SH-SY5Y (cell line): ENCODE measurements at regions not wholly inside any gene's neighbourhood (a gene's known extent, or its start where the extent isn't known, plus 50 kb on each side); places are given as distances from the start of the nearest gene placed in this dataset.

Experiments
- GATA2 ChIP-seq: IDR thresholded peaks from 2 replicates; pipeline ENCODE4 v1.6.1; 2011; ENCODE audit warnings: mild to moderate bottlenecking, low read depth, low read length
- GATA3 ChIP-seq: IDR thresholded peaks from 2 replicates; pipeline ENCODE4 v1.6.1; 2011; ENCODE audit warnings: low read depth, mild to moderate bottlenecking, low read length, moderate library complexity

DNA sequence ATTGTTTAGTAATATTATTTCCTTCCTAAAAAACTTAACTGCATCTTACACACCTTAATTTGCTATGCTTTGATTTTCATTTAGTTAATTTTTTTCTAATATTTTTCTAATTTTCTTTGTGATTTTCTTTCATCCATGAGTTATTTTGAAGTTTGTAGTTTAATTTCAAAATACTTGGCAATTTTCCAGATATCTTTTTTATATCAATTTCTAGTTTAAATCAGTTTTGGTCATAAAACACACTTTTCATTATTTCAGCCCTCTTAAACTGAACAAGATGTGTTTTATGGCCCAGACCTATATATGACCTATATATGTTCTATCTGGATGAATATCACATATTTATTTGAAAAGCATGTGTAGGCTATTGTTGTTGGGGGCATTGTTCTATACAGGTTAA is 759.9 kb upstream of the SGO1 start:
- no peak for TF ChIP-seq GATA2
- no peak for TF ChIP-seq GATA3

DNA sequence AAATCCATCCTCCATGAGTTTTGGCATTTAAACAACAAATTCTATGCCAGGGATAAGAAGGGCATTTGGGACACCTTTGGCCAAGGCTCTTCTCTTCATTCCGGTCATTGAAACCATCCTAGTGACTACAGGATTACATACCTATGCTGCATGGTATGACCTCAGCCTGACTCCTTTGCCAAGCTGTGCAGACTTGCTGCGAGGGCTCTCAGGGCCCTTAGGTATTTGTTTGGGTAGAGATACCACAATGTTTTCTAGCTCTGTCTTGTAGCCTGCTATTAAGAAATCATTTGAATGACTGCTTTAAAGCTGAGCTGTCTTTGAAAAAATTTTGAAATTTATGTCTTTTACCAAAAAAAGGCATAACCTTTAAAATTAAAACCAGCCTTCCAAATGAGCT is 749.8 kb upstream of the SGO1 start:
- TF ChIP-seq GATA3 (no peak), GATA2 (no peak)

DNA sequence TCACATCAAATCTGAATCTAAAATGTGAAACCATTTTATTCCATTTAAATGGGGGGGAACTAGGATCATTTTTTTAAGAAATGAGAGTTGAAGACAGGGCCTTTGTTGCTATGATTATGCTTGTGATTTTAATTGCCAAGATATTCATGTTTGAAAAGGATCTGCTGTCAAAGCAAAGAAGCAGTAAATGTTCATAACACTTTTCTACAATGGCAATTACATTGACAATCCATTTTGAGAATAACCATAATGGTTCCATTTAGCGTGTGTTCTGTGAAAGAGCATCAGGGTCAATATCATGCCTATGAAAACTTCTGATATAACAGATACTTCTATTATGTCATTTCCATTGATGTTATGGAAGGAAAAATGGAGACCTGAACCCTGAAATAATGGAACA is 745.8 kb upstream of the SGO1 start:
- TF ChIP-seq GATA2 (no peak), GATA3 (no peak)

DNA sequence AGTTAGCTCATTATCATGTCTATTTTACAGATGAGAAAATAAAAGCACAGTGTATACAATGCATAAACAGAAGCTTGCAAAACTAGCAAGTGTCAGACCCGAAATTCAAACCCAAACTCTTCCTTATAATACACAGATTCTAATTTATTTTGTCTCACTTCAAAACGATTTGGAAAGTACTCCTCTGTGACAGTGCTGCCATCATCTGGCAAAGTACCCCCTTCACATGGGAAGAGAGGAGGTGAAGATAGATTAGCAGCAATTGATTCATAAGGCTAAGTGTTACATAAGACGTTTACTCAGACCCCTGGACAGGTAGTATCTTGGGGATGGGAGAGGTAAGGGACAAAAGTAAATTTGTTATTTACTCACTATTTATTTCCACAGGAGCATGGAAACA is 744.0 kb upstream of the SGO1 start:
- TF ChIP-seq GATA2, result no peak
- no peak for TF ChIP-seq GATA3

DNA sequence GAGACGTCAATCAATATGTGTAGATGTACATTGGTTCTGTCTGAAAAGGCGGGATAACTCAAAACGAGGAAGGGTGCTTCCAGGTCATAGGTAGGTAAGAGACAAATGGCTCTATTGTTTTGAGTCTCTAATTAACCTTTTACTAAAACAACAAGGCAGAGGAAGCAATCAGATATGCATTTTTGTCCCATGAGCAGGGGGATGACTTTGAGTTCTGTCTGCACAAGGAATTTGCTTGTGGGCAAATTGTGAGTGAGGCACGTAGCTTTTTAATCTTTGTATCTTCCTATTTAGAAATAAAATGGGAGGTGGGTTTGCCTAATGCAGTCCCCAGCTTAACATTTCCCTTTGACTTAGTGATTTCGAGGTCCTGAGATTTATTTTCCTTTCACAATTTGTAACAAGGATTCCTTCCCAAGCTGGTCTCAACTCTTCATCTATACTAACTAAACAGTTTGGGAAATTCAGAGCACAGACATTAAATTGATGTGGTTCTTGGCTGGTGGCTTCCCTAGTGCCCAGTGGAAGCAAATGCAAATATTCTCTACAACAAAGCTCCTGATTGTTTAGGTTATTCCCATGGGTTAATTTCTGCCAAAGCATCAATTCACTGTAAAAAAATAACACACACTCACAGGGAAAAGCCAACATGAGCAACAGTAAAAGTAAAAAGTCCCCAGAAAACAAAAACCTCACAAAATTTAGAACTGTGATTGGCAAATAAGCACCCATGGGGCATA is 738.8 kb upstream of the SGO1 start:
- no peak for TF ChIP-seq GATA2
- TF ChIP-seq GATA3, result no peak

DNA sequence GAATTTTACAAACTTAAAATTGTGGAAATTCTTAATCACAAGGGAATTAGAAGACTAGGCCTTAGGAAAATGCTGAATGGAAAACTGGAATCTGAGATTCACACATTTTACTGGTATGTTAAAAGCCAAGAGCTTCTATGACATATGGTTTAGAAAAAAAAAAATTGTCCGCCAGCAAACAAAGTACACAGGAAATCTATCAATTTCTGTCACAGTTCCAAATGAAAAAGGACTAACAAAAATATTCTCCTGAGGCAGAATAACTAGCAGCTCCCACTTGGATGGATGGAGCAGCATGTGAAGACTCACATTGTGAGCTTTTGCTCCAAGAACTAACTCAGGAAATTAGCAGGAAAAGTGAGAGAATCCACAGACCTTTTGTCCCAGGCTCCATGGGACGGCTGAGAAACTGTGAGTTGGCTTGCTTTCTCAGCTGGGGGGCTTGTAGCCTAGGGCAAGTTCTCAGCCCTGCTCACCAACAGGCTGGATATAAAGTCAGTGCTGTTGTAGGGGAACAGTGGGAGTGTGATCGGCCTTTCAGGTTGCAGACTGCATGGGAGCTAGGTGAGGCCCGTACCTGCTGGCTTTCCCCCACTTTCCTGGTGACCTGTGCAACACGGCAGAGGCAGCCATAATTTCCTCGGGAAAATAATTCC is 731.1 kb upstream of the SGO1 start:
- TF ChIP-seq GATA2 (no peak), GATA3 (no peak)

DNA sequence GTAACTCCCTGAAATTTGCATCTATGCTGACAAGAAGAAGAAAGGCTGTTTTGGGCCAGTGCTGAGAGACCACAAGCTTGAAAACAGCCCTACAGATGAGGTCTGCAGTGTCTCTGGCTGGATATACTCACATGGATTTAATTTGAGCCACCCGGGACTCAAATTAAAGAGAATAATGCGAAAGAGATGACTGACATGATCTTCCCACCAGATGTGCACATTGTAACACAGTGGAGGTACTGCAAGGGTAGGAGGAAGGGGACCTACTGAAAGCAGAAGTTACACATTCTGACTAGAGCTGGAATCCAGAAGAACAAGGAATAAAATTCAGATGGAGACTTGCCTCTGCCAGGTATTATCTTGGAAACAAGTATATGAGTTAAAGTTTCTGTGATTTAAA is 728.3 kb upstream of the SGO1 start:
- TF ChIP-seq GATA2 (peak; percentile 44; the same call in 1 of the 2 replicates), GATA3 (no peak)

DNA sequence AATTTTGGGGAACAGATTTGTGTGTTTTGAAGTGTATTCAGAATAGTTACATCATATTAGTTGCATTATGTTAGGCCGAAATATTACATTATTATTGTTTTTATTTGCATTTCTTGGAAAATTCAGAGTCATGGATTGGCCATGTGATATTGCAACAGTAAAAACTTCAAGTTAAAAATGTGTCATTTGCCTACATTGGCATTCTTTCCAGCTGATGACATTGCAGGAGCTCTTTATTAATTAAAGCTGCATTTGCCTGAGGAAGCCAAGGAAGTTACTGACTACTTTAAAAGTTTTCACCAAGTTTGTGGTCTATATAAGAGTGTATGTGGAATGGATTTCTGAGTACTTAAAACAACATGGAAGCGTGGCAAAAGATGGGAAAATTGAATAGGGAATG is 726.4 kb upstream of the SGO1 start:
- TF ChIP-seq GATA2 (no peak), GATA3 (no peak)

DNA sequence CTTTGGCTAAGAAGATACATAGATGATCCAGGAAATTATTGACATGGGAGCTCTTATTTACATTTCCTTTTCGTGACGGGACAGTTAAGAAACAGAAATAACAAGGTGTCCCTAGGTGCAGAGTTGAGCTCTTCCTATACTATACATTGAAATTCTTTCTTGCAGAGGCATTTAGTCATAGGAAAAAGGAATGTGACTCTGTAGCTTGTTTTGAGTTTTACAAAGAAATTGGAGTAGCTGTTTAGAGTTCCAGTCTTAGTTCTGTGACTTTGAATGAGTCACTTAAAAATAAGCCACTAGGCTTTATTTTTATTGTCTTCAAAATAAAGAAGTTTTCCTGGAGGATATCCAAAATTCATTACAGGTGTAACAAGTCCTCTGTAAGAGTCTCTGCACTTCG is 723.5 kb upstream of the SGO1 start:
- TF ChIP-seq GATA3, result no peak
- TF ChIP-seq GATA2, result no peak

DNA sequence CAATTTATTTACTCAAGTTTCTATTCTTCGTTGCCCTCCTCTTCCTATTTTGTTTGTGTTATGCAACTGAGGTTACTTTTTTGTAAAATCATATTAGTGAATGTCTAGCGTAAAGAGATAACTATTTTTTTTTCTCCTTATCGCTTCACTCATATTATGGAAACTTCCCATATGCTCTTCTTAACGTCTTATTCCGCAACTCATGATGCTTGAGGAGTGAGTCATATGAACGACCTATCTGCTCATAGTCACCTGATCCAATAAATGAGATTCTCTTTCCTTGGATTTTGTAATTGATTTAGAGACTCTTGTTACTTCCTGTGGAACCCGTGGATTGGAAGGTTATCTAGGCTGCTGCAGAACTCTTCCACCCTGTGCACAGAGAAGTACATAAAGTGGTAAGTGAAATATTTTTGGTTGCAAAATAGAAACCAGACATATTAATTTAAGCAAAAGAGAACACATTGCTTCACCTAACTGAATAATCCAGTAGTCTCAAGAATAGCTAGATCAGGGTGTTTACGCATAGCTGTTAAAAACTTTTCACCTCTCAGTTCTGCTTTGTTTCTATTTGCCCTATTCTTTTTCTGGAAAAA is 719.3 kb upstream of the SGO1 start:
- TF ChIP-seq GATA2 (no peak), GATA3 (no peak)

DNA sequence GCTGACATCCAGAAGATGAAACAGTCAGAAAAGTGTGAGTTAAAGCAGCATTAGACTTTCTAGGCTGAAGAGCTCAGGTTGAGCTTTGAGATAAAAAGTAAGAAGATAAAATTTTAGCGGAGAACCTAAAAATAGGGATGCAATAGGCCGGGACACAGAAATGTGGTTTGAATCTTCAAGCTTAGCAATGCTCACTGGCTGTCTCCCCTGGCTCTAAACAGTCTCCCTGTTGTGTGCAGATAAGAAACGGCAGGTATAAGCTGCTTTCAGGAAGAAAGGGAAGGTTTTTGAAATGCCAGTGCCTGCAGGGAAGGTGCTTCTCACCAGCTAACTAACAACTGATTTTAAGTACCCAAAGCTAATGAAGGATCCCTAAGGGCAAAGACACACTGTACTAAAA is 718.7 kb upstream of the SGO1 start:
- TF ChIP-seq GATA2 (no peak), GATA3 (no peak)

DNA sequence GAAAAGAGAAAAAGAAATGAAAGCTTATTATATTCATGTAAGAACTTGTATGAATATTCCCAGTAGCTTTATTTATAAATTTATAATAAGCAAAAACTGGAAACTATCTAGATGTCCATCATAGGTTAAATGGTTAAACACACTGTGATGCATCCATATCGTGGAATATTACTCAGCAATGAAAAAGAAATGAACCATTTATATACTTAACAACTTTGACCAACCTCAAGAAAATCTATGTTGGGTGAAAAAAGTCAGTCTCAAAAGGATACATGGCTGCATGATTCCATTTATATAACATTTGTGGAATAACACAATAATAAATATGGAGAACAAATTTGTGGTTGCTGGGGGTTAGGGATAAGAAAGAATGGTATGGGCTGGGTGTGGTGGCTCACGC is 713.0 kb upstream of the SGO1 start:
- TF ChIP-seq GATA3, result no peak
- no peak for TF ChIP-seq GATA2

DNA sequence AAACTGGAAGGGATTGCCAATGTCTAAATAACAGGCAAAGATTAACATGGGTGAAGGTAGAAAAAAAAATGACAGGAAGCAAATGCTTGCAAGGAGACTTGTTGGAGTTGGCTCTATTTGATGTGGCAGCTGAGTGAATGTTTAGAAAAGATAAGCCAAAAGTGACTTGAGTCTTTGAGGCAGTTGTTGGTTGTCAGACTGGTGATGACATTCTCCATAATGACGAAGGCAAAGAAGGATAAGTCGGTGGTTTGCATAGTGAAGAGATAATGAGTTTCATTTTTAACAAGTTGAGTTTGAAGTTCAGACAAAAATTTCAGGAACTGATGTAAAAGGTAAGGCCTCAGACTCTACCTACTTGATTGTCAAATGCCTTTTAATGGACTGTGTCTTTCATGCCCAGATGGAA is 704.1 kb upstream of the SGO1 start:
- TF ChIP-seq GATA2 (no peak), GATA3 (no peak)

DNA sequence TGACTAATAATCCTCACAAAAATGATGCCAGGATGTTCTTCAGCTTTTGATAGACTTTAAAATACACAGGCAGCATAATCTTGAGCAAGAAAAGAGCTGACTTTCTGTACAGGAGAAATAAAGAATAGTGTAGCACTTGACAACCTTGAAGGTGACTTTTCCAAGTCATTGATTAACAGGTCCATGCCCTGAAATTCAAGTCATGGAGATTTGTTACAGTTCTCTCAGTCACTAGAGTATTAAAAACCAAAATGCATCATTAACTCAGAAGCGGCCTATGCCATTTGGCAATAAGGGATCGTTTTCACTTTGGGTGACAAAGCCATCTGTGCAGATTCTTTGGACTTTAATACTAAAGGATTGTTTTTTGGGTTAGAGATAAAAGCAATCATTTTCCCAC is 692.7 kb upstream of the SGO1 start:
- no peak for TF ChIP-seq GATA2
- TF ChIP-seq GATA3, result no peak

DNA sequence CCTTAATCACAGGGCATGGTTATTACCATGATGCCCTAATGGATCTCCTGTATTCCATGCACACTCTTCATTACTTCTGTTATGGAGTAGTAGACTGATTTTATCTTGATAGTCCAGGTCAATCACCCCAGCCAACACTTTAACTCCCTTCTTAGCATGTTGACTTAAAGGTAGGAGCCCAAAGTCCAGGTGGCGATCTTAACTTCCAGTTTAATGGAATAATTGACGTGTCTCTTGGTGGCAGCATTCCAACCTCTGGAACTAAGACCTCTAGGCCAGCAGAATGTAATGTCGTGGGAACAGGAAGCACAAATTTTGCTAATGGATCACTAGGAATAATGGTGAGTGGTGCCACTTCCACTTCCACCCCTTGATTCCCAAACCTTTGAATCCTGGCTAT is 687.2 kb upstream of the SGO1 start:
- TF ChIP-seq GATA2 (no peak), GATA3 (no peak)
